Hepatocyte (in vitro differentiated cells): ENCODE measurements at regions not wholly inside any gene's neighbourhood (a gene's known extent, or its start where the extent isn't known, plus 50 kb on each side); places are given as distances from the start of the nearest gene placed in this dataset.
"Not testable (repeated sequence)": the region's sequence is repeated elsewhere in the genome, so short reads cannot be mapped to it uniquely, and the experiment has no call there.

Source experiments
- DNase-seq: peaks from one replicate; pipeline ENCODE4 v3.0.0-alpha.2; 2016; ENCODE audit warnings: low spot score
- H2AFZ ChIP-seq: fragments of 200-600 bp; sonication (generic); 2 replicates; pipeline ENCODE4 v1.6.0; 2016; ENCODE audit warnings: antibody characterized with exemption, mild to moderate bottlenecking
- H3K27ac ChIP-seq: fragments of 200-600 bp; sonication (generic); 2 replicates; pipeline ENCODE4 v1.5.1; 2016; ENCODE audit warnings: mild to moderate bottlenecking
- H3K27me3 ChIP-seq: fragments of 200-600 bp; sonication (generic); 2 replicates; pipeline ENCODE4 v1.6.1; 2016
- H3K36me3 ChIP-seq: fragments of 200-600 bp; sonication (generic); replicated peaks from 2 replicates; pipeline ENCODE4 v1.5.1; 2016; ENCODE audit warnings: low read depth; ENCODE audit not compliant: insufficient read depth
- H3K4me1 ChIP-seq: fragments of 200-600 bp; sonication (generic); 2 replicates; pipeline ENCODE4 v1.5.1; 2016; ENCODE audit warnings: mild to moderate bottlenecking, moderate library complexity; ENCODE audit not compliant: insufficient read depth
- H3K4me2 ChIP-seq: fragments of 200-600 bp; sonication (generic); 2 replicates; pipeline ENCODE4 v1.6.0; 2016
- H3K4me3 ChIP-seq: fragments of 200-600 bp; sonication (generic); 2 replicates; pipeline ENCODE4 v1.5.1; 2016; ENCODE audit warnings: mild to moderate bottlenecking
- H3K79me2 ChIP-seq: fragments of 200-600 bp; sonication (generic); 2 replicates; pipeline ENCODE4 v1.6.0; 2017; ENCODE audit warnings: mild to moderate bottlenecking
- H3K9me2 ChIP-seq: fragments of 200-600 bp; sonication (generic); replicated peaks from 2 replicates; pipeline ENCODE4 v1.6.0; 2017; ENCODE audit warnings: mild to moderate bottlenecking; ENCODE audit not compliant: insufficient read depth
- H3K9me3 ChIP-seq: fragments of 200-600 bp; sonication (generic); 2 replicates; pipeline ENCODE4 v1.5.1; 2016; ENCODE audit warnings: low read depth, mild to moderate bottlenecking
- H4K20me1 ChIP-seq: fragments of 200-600 bp; sonication (generic); 2 replicates; pipeline ENCODE4 v1.6.0; 2016; ENCODE audit warnings: mild to moderate bottlenecking; ENCODE audit not compliant: insufficient read depth, poor library complexity, severe bottlenecking
- EZH2 ChIP-seq: fragments of 200-600 bp; sonication (generic); IDR thresholded peaks from 2 replicates; pipeline ENCODE4 v1.6.1; 2016; ENCODE audit warnings: antibody characterized with exemption, mild to moderate bottlenecking, borderline replicate concordance
- EZH2phosphoT487 ChIP-seq: fragments of 200-600 bp; sonication (generic); IDR thresholded peaks from one replicate; pipeline ENCODE4 v1.6.1; 2018; ENCODE audit warnings: antibody characterized with exemption, mild to moderate bottlenecking, low read depth, moderate library complexity; ENCODE audit not compliant: unreplicated experiment, severe bottlenecking
- WGBS: methylation state at CpG from one replicate; pipeline ENCODE4 v1.1.6; 2016; ENCODE audit warnings: low lambda C conversion rate; ENCODE audit errors: missing lambda C conversion rate; 5-methylcytosine and 5-hydroxymethylcytosine counted together
- TF ChIP-seq, protein P1 (sequence below): fragments of 200-600 bp; sonication (generic); IDR thresholded peaks from 2 replicates; pipeline ENCODE4 v1.5.1; 2016; ENCODE audit warnings: antibody characterized with exemption, mild to moderate bottlenecking; ENCODE audit not compliant: poor library complexity

DNA sequence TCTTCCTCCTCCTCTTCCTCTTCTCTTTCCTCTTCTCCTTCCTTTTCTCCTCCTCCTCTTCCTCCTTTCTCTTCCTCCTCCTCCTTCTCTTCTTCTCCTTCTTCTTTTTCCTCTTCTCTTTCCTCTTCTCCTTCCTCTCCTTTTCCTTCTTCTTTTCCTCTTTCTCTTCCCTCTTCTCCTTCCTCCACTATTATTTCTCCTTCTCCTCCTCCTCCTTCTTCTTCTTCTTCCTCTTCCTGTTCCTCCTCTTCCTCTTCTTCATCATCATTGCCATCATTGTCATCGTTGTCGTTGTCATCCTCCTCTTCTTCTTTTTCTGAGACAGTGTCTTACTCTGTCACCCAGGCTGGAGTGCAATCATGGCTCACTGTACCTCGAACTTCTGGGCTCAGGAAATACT lies 256.3 kb upstream of the SOX4 start:
- Histone ChIP-seq H2AFZ (no peak overlapping the region), H3K79me2 (no peaks in the 10 kb centered on the region), H3K4me2 (no peak overlapping the region), H3K9me2 (no peaks in the 10 kb centered on the region), H3K9me3 (no peaks in the 10 kb centered on the region), H4K20me1 (no peaks in the 10 kb centered on the region), H3K27me3 (no peaks in the 10 kb centered on the region), H3K27ac (no peak overlapping the region), H3K4me3 (no peak overlapping the region), H3K36me3 (no peaks in the 10 kb centered on the region), H3K4me1 (no peaks in the 10 kb centered on the region)
- WGBS, result 87% methylated on average over 3 of the region's 3 CpGs
- DNase-seq, result no peak
- no peak for TF ChIP-seq EZH2phosphoT487
- no peak for TF ChIP-seq EZH2
- TF ChIP-seq, protein P1, sequence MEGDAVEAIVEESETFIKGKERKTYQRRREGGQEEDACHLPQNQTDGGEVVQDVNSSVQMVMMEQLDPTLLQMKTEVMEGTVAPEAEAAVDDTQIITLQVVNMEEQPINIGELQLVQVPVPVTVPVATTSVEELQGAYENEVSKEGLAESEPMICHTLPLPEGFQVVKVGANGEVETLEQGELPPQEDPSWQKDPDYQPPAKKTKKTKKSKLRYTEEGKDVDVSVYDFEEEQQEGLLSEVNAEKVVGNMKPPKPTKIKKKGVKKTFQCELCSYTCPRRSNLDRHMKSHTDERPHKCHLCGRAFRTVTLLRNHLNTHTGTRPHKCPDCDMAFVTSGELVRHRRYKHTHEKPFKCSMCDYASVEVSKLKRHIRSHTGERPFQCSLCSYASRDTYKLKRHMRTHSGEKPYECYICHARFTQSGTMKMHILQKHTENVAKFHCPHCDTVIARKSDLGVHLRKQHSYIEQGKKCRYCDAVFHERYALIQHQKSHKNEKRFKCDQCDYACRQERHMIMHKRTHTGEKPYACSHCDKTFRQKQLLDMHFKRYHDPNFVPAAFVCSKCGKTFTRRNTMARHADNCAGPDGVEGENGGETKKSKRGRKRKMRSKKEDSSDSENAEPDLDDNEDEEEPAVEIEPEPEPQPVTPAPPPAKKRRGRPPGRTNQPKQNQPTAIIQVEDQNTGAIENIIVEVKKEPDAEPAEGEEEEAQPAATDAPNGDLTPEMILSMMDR, result no peak

- H3K4me2 ChIP-seq, result no peak overlapping the region
- no peaks in the 10 kb centered on the region for H3K9me3 ChIP-seq
- H3K27me3 ChIP-seq, result no peaks in the 10 kb centered on the region
- no peak overlapping the region for H3K4me3 ChIP-seq
- H2AFZ ChIP-seq, result no peak overlapping the region
- no peaks in the 10 kb centered on the region for H3K79me2 ChIP-seq
- no peaks in the 10 kb centered on the region for H3K36me3 ChIP-seq
- peaks cover 4% of the 10 kb centered on the region for H3K4me1 ChIP-seq
- H3K27ac ChIP-seq, result no peak overlapping the region
- H4K20me1 ChIP-seq, result no peaks in the 10 kb centered on the region
- WGBS, result 98% methylated on average over 3 of the region's 3 CpGs
- TF ChIP-seq, protein P1, result no peak
- TF ChIP-seq EZH2phosphoT487 (no peak), EZH2 (no peak)
- no peak for DNase-seq
- H3K9me2 ChIP-seq, result no peaks in the 10 kb centered on the region
These were observed 253.0 kb upstream of the SOX4 start for GRCh38 chr6:21340573-21340972.

DNA sequence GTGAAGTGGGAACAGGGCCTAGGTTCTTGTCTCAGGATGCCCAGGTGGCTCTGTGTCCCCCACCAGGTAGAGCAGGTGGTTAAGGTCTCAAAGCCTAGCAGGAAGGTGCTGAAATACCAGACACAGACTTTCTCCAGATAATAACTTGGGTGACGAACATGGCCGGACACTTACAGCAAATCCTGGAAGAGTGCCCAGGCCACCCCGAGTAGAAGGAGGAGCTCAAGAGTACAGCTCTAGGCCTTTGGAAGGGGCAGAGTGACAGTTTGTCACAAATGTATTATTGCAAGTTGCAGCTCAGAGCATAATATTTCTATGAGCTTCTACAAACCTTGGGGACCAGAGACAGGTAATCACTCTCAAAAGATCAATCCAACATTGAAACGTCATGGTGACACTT lies 251.6 kb upstream of the SOX4 start:
- Histone ChIP-seq H3K27me3 (no peaks in the 10 kb centered on the region), H3K27ac (no peak overlapping the region), H2AFZ (no peak overlapping the region), H3K4me1 (peaks cover 4% of the 10 kb centered on the region), H3K9me3 (no peaks in the 10 kb centered on the region), H3K36me3 (no peaks in the 10 kb centered on the region), H3K79me2 (no peaks in the 10 kb centered on the region), H3K4me3 (no peak overlapping the region), H4K20me1 (no peaks in the 10 kb centered on the region), H3K4me2 (no peak overlapping the region), H3K9me2 (no peaks in the 10 kb centered on the region)
- TF ChIP-seq EZH2phosphoT487, result no peak
- TF ChIP-seq EZH2, result no peak
- TF ChIP-seq, protein P1, result no peak
- DNase-seq, result no peak
- 83% methylated on average over 4 of the region's 4 CpGs for WGBS

- Histone ChIP-seq H3K9me3 (no peaks in the 10 kb centered on the region), H4K20me1 (no peaks in the 10 kb centered on the region), H3K79me2 (no peaks in the 10 kb centered on the region), H3K27me3 (no peaks in the 10 kb centered on the region), H3K27ac (no peak overlapping the region), H3K4me1 (peaks cover 4% of the 10 kb centered on the region), H2AFZ (no peak overlapping the region), H3K4me3 (no peak overlapping the region), H3K9me2 (no peaks in the 10 kb centered on the region), H3K4me2 (no peak overlapping the region), H3K36me3 (no peaks in the 10 kb centered on the region)
- no peak for DNase-seq
- TF ChIP-seq, protein P1, result no peak
- no peak for TF ChIP-seq EZH2phosphoT487
- 44% methylated on average over 8 of the region's 8 CpGs for WGBS
These were observed 251.1 kb upstream of the SOX4 start for GRCh38 chr6:21342501-21342900.

GRCh38 chr6:21345704-21346103 lies 247.8 kb upstream of the SOX4 start:
- WGBS, result 100% methylated on average over 1 of the region's 1 CpG
- not testable (repeated sequence) for H3K9me2 ChIP-seq, H3K9me3 ChIP-seq, H4K20me1 ChIP-seq, DNase-seq, H2AFZ ChIP-seq, H3K27me3 ChIP-seq, H3K4me3 ChIP-seq, H3K36me3 ChIP-seq, H3K27ac ChIP-seq, H3K79me2 ChIP-seq, H3K4me2 ChIP-seq
- peaks cover 10% of the 10 kb centered on the region for H3K4me1 ChIP-seq
